ENCODE measurements at regions not wholly inside any gene's neighbourhood (a gene's known extent, or its start where the extent isn't known, plus 50 kb on each side); places are given as distances from the start of the nearest gene placed in this dataset.

GRCh38 chr5:77877516-77878355, 101.6 kb upstream of the TBCA start:
- TF ChIP-seq EP300 (IDR thresholded peaks at IDR 0.05) (no peak), POLR2AphosphoS5 (IDR thresholded peaks at IDR 0.05) (no peak)
- TF ChIP-seq, protein P1, sequence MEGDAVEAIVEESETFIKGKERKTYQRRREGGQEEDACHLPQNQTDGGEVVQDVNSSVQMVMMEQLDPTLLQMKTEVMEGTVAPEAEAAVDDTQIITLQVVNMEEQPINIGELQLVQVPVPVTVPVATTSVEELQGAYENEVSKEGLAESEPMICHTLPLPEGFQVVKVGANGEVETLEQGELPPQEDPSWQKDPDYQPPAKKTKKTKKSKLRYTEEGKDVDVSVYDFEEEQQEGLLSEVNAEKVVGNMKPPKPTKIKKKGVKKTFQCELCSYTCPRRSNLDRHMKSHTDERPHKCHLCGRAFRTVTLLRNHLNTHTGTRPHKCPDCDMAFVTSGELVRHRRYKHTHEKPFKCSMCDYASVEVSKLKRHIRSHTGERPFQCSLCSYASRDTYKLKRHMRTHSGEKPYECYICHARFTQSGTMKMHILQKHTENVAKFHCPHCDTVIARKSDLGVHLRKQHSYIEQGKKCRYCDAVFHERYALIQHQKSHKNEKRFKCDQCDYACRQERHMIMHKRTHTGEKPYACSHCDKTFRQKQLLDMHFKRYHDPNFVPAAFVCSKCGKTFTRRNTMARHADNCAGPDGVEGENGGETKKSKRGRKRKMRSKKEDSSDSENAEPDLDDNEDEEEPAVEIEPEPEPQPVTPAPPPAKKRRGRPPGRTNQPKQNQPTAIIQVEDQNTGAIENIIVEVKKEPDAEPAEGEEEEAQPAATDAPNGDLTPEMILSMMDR (IDR thresholded peaks at IDR 0.05) = no peak
